ENCODE measurements at regions not wholly inside any gene's neighbourhood (a gene's known extent, or its start where the extent isn't known, plus 50 kb on each side); places are given as distances from the start of the nearest gene placed in this dataset.

- Histone ChIP-seq H3K27me3 (ENCODE audit: control insufficient read depth, insufficient read depth, low read length) (no peaks in the 10 kb centered on the region), H3K4me1 (ENCODE audit: control insufficient read depth, insufficient read depth, low read length) (no peaks in the 10 kb centered on the region), H3K9me3 (ENCODE audit: control insufficient read depth, low read depth, low read length) (no peaks in the 10 kb centered on the region), H3K27ac (ENCODE audit: low read length) (no peak overlapping the region), H3K4me3 (ENCODE audit: low read length) (no peak overlapping the region), H3K36me3 (ENCODE audit: control insufficient read depth, insufficient read depth, low read length) (no peaks in the 10 kb centered on the region)
- no peak for DNase-seq
- WGBS (ENCODE audit: insufficient coverage, low lambda C conversion rate): 41% methylated on average over 2 of the region's 2 CpGs
Measured at GRCh38 chr9:12961276-12961809, 186.5 kb downstream of the LURAP1L start.

- Histone ChIP-seq H3K9me3 (ENCODE audit: control insufficient read depth, low read depth, low read length) (no peaks in the 10 kb centered on the region), H3K4me3 (ENCODE audit: low read length) (no peak overlapping the region), H3K36me3 (ENCODE audit: control insufficient read depth, insufficient read depth, low read length) (no peaks in the 10 kb centered on the region), H3K4me1 (ENCODE audit: control insufficient read depth, insufficient read depth, low read length) (no peaks in the 10 kb centered on the region), H3K27me3 (ENCODE audit: control insufficient read depth, insufficient read depth, low read length) (no peaks in the 10 kb centered on the region), H3K27ac (ENCODE audit: low read length) (no peak overlapping the region)
- DNase-seq: no peak
Measured at GRCh38 chr9:12963537-12963936, 188.7 kb downstream of the LURAP1L start.

DNA sequence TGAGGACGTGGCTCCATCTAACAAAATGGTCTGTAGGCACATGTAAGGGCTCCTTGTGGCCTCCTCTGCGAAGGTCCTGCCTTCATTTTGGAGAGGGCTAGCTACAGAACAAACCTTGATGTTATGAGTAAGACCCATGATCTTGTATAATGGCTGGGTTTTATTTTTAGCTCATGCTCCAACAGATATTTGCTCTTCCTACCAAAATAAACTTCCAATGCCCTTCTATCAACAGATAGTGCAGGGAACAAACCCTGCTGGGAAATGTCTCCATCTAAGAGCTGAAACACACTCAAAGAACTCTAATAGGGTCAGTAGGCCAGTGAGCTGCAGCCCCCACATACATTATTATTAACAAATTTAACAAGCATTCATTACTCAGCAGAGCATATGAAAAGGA, 189.5 kb downstream of the LURAP1L start:
- no peaks in the 10 kb centered on the region for H3K9me3 ChIP-seq (ENCODE audit: control insufficient read depth, low read depth, low read length)
- DNase-seq: no peak
- no peaks in the 10 kb centered on the region for H3K36me3 ChIP-seq (ENCODE audit: control insufficient read depth, insufficient read depth, low read length)
- H3K27me3 ChIP-seq (ENCODE audit: control insufficient read depth, insufficient read depth, low read length): no peaks in the 10 kb centered on the region
- WGBS (ENCODE audit: insufficient coverage, low lambda C conversion rate): no CpG with 5 or more reads among the region's 2 CpGs
- H3K4me1 ChIP-seq (ENCODE audit: control insufficient read depth, insufficient read depth, low read length): no peaks in the 10 kb centered on the region
- H3K4me3 ChIP-seq (ENCODE audit: low read length): no peak overlapping the region
- H3K27ac ChIP-seq (ENCODE audit: low read length): no peak overlapping the region

GRCh38 chr9:12965303-12965702, 190.5 kb downstream of the LURAP1L start:
- no peak for DNase-seq
- H3K4me3 ChIP-seq (ENCODE audit: low read length): no peak overlapping the region
- H3K27ac ChIP-seq (ENCODE audit: low read length): no peak overlapping the region
- no peaks in the 10 kb centered on the region for H3K27me3 ChIP-seq (ENCODE audit: control insufficient read depth, insufficient read depth, low read length)
- H3K36me3 ChIP-seq (ENCODE audit: control insufficient read depth, insufficient read depth, low read length): no peaks in the 10 kb centered on the region
- no CpG with 5 or more reads among the region's 1 CpG for WGBS (ENCODE audit: insufficient coverage, low lambda C conversion rate)
- H3K4me1 ChIP-seq (ENCODE audit: control insufficient read depth, insufficient read depth, low read length): no peaks in the 10 kb centered on the region
- no peaks in the 10 kb centered on the region for H3K9me3 ChIP-seq (ENCODE audit: control insufficient read depth, low read depth, low read length)

DNA sequence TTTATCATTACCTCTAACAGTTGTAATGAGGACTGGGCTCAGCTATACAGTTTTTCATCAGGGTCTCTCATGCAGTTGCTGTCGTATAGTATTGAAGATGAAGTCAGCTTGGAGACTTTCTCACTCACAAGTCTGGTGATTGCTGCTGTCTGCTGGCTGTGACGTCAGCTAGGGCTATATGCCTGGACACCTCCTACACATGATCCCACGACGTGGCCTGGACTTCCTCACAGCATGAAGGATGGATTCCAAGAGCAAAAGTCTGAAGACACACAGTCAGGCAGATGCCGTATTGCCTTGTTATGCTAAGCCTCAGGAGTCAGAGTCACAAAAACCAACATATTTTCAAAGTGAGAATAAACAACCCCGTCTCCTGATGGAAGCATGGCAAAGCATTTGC, 193.3 kb downstream of the LURAP1L start:
- no peaks in the 10 kb centered on the region for H3K9me3 ChIP-seq (ENCODE audit: control insufficient read depth, low read depth, low read length)
- no peak overlapping the region for H3K4me3 ChIP-seq (ENCODE audit: low read length)
- H3K27me3 ChIP-seq (ENCODE audit: control insufficient read depth, insufficient read depth, low read length): no peaks in the 10 kb centered on the region
- no peaks in the 10 kb centered on the region for H3K4me1 ChIP-seq (ENCODE audit: control insufficient read depth, insufficient read depth, low read length)
- H3K36me3 ChIP-seq (ENCODE audit: control insufficient read depth, insufficient read depth, low read length): no peaks in the 10 kb centered on the region
- no CpG with 5 or more reads among the region's 6 CpGs for WGBS (ENCODE audit: insufficient coverage, low lambda C conversion rate)
- DNase-seq: no peak
- H3K27ac ChIP-seq (ENCODE audit: low read length): no peak overlapping the region

DNA sequence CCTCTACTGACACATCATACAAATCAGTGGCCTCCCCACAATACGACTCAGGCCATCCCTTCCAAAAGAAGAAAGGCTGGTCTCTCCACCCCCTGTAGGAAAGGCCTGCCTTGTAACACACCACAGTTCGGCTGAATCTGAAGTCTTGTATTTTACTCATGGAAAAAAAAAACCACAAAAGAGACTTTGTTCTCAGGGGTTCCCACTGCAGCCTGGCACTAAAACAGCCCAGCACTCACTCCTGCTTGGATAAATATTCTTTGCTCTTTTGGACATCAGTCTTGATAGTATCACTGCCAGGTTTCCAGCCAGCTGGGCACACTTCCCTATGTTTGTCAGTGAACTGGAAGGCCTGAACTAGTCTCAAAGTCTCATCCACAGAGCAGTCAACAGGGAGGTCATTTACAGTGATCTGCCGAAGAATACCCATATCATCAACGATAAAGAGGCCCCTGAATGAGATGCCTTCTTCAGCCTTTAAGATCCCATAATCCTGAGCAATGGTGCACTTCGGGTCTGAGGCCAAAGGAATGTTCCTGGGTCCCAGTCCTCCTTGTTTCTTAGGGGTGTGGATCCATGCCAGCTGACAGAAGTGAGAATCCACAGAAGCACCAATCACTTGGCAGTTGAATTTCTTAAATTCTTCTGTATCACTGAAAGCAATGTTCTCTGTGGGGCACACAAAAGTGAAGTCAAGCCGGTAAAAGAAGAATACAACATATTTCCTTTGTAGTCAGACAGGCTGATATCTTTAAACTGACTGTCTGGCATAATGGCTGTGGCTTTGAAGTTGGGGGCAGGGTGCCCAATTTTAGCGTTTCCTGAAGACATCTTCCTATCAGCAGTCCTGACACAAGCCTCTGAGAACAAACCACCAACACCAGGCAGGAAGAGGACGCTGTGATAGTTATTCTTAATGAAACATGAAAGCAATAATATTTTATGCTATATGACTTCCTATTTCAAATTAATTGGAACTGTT, 198.1 kb downstream of the LURAP1L start:
- WGBS (ENCODE audit: insufficient coverage, low lambda C conversion rate): no CpG with 5 or more reads among the region's 8 CpGs
- Histone ChIP-seq H3K36me3 (ENCODE audit: control insufficient read depth, insufficient read depth, low read length) (no peaks in the 10 kb centered on the region), H3K27ac (ENCODE audit: low read length) (no peak overlapping the region), H3K27me3 (ENCODE audit: control insufficient read depth, insufficient read depth, low read length) (no peaks in the 10 kb centered on the region), H3K4me3 (ENCODE audit: low read length) (no peak overlapping the region), H3K9me3 (ENCODE audit: control insufficient read depth, low read depth, low read length) (no peaks in the 10 kb centered on the region), H3K4me1 (ENCODE audit: control insufficient read depth, insufficient read depth, low read length) (no peaks in the 10 kb centered on the region)
- DNase-seq: peak in 1 of 2 donors; percentile 6

- H3K27me3 ChIP-seq (ENCODE audit: control insufficient read depth, insufficient read depth, low read length): no peaks in the 10 kb centered on the region
- H3K4me1 ChIP-seq (ENCODE audit: control insufficient read depth, insufficient read depth, low read length): no peaks in the 10 kb centered on the region
- no peak overlapping the region for H3K4me3 ChIP-seq (ENCODE audit: low read length)
- H3K27ac ChIP-seq (ENCODE audit: low read length): no peak overlapping the region
- H3K36me3 ChIP-seq (ENCODE audit: control insufficient read depth, insufficient read depth, low read length): no peaks in the 10 kb centered on the region
- H3K9me3 ChIP-seq (ENCODE audit: control insufficient read depth, low read depth, low read length): no peaks in the 10 kb centered on the region
- no peak for DNase-seq
- WGBS (ENCODE audit: insufficient coverage, low lambda C conversion rate): no CpG with 5 or more reads among the region's 1 CpG
Measured at GRCh38 chr9:12973710-12974109, 198.9 kb downstream of the LURAP1L start.

DNA sequence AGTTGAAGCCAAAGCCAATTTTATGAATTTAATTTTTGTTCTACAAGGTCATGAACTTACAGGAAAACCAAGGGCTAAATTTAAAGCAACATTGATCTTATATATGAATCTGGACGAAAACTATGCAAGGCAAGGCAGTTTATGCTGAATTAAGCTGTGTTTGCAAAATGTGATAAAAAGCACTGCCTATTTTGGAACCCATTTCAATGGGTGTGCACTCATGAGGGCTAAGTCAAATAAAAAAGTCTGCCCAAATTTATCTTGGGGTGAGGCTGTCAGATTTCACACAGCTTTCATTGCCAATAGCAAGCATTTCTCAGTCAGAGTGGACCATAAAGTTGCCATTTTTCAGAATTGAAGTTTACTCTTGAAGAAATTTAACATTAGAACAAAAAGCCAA, 199.9 kb downstream of the LURAP1L start:
- no peaks in the 10 kb centered on the region for H3K9me3 ChIP-seq (ENCODE audit: control insufficient read depth, low read depth, low read length)
- no peak for DNase-seq
- no CpG with 5 or more reads among the region's 1 CpG for WGBS (ENCODE audit: insufficient coverage, low lambda C conversion rate)
- H3K36me3 ChIP-seq (ENCODE audit: control insufficient read depth, insufficient read depth, low read length): no peaks in the 10 kb centered on the region
- H3K4me3 ChIP-seq (ENCODE audit: low read length): no peak overlapping the region
- no peaks in the 10 kb centered on the region for H3K27me3 ChIP-seq (ENCODE audit: control insufficient read depth, insufficient read depth, low read length)
- no peak overlapping the region for H3K27ac ChIP-seq (ENCODE audit: low read length)
- H3K4me1 ChIP-seq (ENCODE audit: control insufficient read depth, insufficient read depth, low read length): no peaks in the 10 kb centered on the region

DNA sequence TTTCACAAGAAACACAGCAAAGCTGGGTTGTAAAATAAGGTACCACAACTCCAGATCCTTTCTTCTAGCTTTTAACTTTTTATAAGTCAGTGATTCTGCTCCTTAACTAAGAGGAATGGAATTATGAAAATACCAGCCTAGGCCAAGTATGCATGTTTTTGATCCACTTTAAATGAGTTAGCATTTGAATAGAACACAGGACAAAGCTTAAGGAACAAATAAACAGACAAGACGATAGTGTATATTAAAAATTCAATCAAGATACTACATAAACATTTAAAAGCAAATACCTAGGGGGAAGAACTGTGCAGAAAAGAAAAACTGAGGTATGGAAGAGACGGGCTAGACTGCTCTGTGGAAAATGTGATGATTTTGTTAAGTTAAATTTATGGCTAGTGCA, 200.7 kb downstream of the LURAP1L start:
- Histone ChIP-seq H3K36me3 (ENCODE audit: control insufficient read depth, insufficient read depth, low read length) (no peaks in the 10 kb centered on the region), H3K27ac (ENCODE audit: low read length) (no peak overlapping the region), H3K4me1 (ENCODE audit: control insufficient read depth, insufficient read depth, low read length) (no peaks in the 10 kb centered on the region), H3K27me3 (ENCODE audit: control insufficient read depth, insufficient read depth, low read length) (no peaks in the 10 kb centered on the region), H3K4me3 (ENCODE audit: low read length) (no peak overlapping the region), H3K9me3 (ENCODE audit: control insufficient read depth, low read depth, low read length) (no peaks in the 10 kb centered on the region)
- DNase-seq: no peak
- 94% methylated on average over 2 of the region's 2 CpGs for WGBS (ENCODE audit: insufficient coverage, low lambda C conversion rate)

GRCh38 chr9:12980085-12980851, 205.4 kb downstream of the LURAP1L start:
- Histone ChIP-seq H3K4me1 (ENCODE audit: control insufficient read depth, insufficient read depth, low read length) (no peaks in the 10 kb centered on the region), H3K9me3 (ENCODE audit: control insufficient read depth, low read depth, low read length) (no peaks in the 10 kb centered on the region), H3K27ac (ENCODE audit: low read length) (no peak overlapping the region), H3K36me3 (ENCODE audit: control insufficient read depth, insufficient read depth, low read length) (no peaks in the 10 kb centered on the region), H3K4me3 (ENCODE audit: low read length) (no peak overlapping the region), H3K27me3 (ENCODE audit: control insufficient read depth, insufficient read depth, low read length) (no peaks in the 10 kb centered on the region)
- WGBS (ENCODE audit: insufficient coverage, low lambda C conversion rate): 100% methylated on average over 1 of the region's 3 CpGs
- no peak for DNase-seq

All from large intestine (tissue), 3 donors.